ENCODE measurements at regions not wholly inside any gene's neighbourhood (a gene's known extent, or its start where the extent isn't known, plus 50 kb on each side); places are given as distances from the start of the nearest gene placed in this dataset.

- TF ChIP-seq SIN3A (IDR thresholded peaks at IDR 0.05; ENCODE audit: borderline replicate concordance, insufficient read depth, low read depth, low read length) (no peak), CTCF (IDR thresholded peaks at IDR 0.05) (no peak), POLR2AphosphoS5 (IDR thresholded peaks at IDR 0.05; ENCODE audit: low read depth, low read length) (no peak)
Measured at GRCh38 chr3:166575161-166575560, 737.9 kb upstream of the BCHE start.
